Pancreas (tissue), 10 donors: ENCODE measurements at regions not wholly inside any gene's neighbourhood (a gene's known extent, or its start where the extent isn't known, plus 50 kb on each side); places are given as distances from the start of the nearest gene placed in this dataset.

Source experiments
- ATAC-seq, 4 donors: fragments of 200-7000 bp; cut with Tn5 transposase; one replicate each; pipeline versions ENCODE4 v1.8.0 to v1.9.1; 2020; ENCODE audit warnings: mild to moderate bottlenecking in 4 of 4, moderate library complexity in 4 of 4
- DNase-seq, 6 donors: peaks; one replicate each; pipeline ENCODE4 v3.0.0-alpha.2; 2020
- FAIRE-seq: peaks from 2 replicates; lab custom pipeline; 2012; peaks lifted over from hg19 to GRCh38; lab: Jason Lieb, UNC
- H3K27ac ChIP-seq, 4 donors: fragments of 200-600 bp; sonication (generic); 1 replicate in 3 of 4; 2 replicates in 1 of 4; pipeline versions ENCODE4 v1.5.0 to v1.8.0; 2020
- H3K27me3 ChIP-seq, 4 donors: fragments of 200-600 bp; one replicate each; pipeline ENCODE4 v1.8.0; 2021
- H3K36me3 ChIP-seq, 3 donors: fragments of 200-600 bp; sonication (generic) in 1 of 3; one replicate each; pipeline versions ENCODE4 v1.5.0 to v1.8.0; 2020 to 2021
- H3K4me1 ChIP-seq, 3 donors: fragments of 200-600 bp; one replicate each; pipeline ENCODE4 v1.8.0; 2021
- H3K4me3 ChIP-seq, 4 donors: fragments of 200-600 bp; sonication (generic) in 2 of 4; one replicate each; pipeline versions ENCODE4 v1.5.0 to v1.8.0; 2020 to 2021
- H3K9me3 ChIP-seq, 4 donors: fragments of 200-600 bp; one replicate each; pipeline ENCODE4 v1.8.0; 2021
- CTCF ChIP-seq, 4 donors: fragments of 200-600 bp; sonication (generic) in 3 of 4; IDR thresholded peaks; one replicate each; pipeline versions ENCODE4 v1.5.0 to v1.8.0; 2021; ENCODE audit warnings: antibody characterized with exemption in 4 of 4
- WGBS, 2 donors: extraction: QIAGEN DNeasy Blood & Tissue Kit; methylation state at CpG; one replicate each; pipeline ENCODE4 v1.1.7; 2013; 5-methylcytosine and 5-hydroxymethylcytosine counted together
- intact Hi-C, 3 donors: fragments of 100-400 bp; cut with DNase I; formaldehyde crosslinking; loops; one replicate each; pipeline versions ENCODE4 v1.11.1 to v1.14.2; 2022
- donor health status: healthy with polysubstance abuse.
- donor health status: DM: no; HTN: no; CAD: no; lungs with moderate emphysema.
- donor health status: DM: no; HTN: no; CAD: no.
- donor health status: control.
- donor health status: control.
- donor health status: Bipolar disorder and iron deficiency.
- donor health status: DM: yes; HTN: yes; CAD: no.
- donor health status: DM: no; HTN: no; CAD: no.
- donor health status: DM: no; HTN: no; CAD: no.
- donor health status: DM: yes; HTN: yes; CAD: no.

- no peak for TF ChIP-seq CTCF (IDR thresholded peaks at IDR 0.05)
- no peaks in the 10 kb centered on the region for H3K9me3 ChIP-seq
- ATAC-seq (no peak), DNase-seq (no peak), FAIRE-seq (no peak)
- no peaks in the 10 kb centered on the region for H3K4me1 ChIP-seq
- H3K27me3 ChIP-seq = no peaks in the 10 kb centered on the region
- H3K36me3 ChIP-seq = no peaks in the 10 kb centered on the region
- intact Hi-C loops = no loop called here
- H3K4me3 ChIP-seq = no peak overlapping the region
- no peak overlapping the region for H3K27ac ChIP-seq
Observed at GRCh38 chr2:736939-737338, 59.7 kb upstream of the TMEM18 start.

- intact Hi-C loops = no loop called here
- no peak for FAIRE-seq
- Histone ChIP-seq H3K9me3 (no peaks in the 10 kb centered on the region), H3K36me3 (no peaks in the 10 kb centered on the region), H3K27ac (no peak overlapping the region), H3K27me3 (no peaks in the 10 kb centered on the region), H3K4me3 (no peak overlapping the region), H3K4me1 (no peaks in the 10 kb centered on the region)
- WGBS, 2 donors = 65 to 66% methylated on average over 5 of the region's 5 CpGs
- ATAC-seq = no peak
- no peak for DNase-seq
- no peak for TF ChIP-seq CTCF (IDR thresholded peaks at IDR 0.05)
Observed at GRCh38 chr2:735670-736218, 58.5 kb upstream of the TMEM18 start.

GRCh38 chr2:734496-734895 lies 57.3 kb upstream of the TMEM18 start:
- Histone ChIP-seq H3K27me3 (no peaks in the 10 kb centered on the region), H3K4me3 (no peak overlapping the region), H3K36me3 (no peaks in the 10 kb centered on the region), H3K4me1 (no peaks in the 10 kb centered on the region), H3K27ac (no peak overlapping the region), H3K9me3 (no peaks in the 10 kb centered on the region)
- ATAC-seq = no peak
- no peak for FAIRE-seq
- TF ChIP-seq CTCF (IDR thresholded peaks at IDR 0.05) = no peak
- 79 to 80% methylated on average over 8 of the region's 8 CpGs for WGBS, 2 donors
- intact Hi-C loops = no loop called here
- DNase-seq = no peak

GRCh38 chr2:733495-733894 lies 56.3 kb upstream of the TMEM18 start:
- DNase-seq = no peak

More at GRCh38 chr2:733495-733894, 56.3 kb upstream of the TMEM18 start:
- 60 to 67% methylated on average over 8 of the region's 8 CpGs for WGBS, 2 donors
- Histone ChIP-seq H3K4me3 (no peak overlapping the region), H3K9me3 (no peaks in the 10 kb centered on the region), H3K36me3 (no peaks in the 10 kb centered on the region), H3K27ac (no peak overlapping the region), H3K4me1 (no peaks in the 10 kb centered on the region), H3K27me3 (no peaks in the 10 kb centered on the region)
- TF ChIP-seq CTCF (IDR thresholded peaks at IDR 0.05) = no peak
- no peak for FAIRE-seq
- ATAC-seq = no peak
- intact Hi-C loops = no loop called here
